CD4-positive, alpha-beta T cell treated with Interleukin-4 for 4 hours (primary cell): ENCODE measurements at regions not wholly inside any gene's neighbourhood (a gene's known extent, or its start where the extent isn't known, plus 50 kb on each side); places are given as distances from the start of the nearest gene placed in this dataset.

Experiments used
- DNase-seq: peaks from one replicate; pipeline ENCODE4 v3.0.0-alpha.2; 2020

DNA sequence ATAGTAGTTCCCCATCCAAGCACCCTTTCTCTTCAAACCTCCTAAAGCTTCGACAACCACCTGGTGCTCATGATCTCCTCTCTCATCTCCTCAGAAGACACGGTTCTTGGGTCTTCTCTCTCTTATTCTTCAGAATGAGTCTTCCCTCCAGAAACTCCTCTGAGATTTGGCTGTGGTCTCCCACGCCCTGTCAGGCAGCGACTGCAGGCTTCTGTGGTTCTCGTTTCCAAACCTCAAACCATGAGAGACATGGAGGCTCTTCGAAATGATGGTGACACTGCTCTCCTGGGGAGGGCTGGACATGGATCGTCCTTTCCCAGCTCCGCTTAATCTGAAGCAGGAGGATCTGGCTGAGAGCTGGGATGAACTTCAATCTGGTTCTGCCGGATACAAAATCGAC is 78.6 kb upstream of the PITRM1 start:
- no peak for DNase-seq

GRCh38 chr10:3249307-3249889 is 76.8 kb upstream of the PITRM1 start:
- no peak for DNase-seq

- DNase-seq = no peak
These were observed 76.1 kb upstream of the PITRM1 start for GRCh38 chr10:3248526-3249306.

- no peak for DNase-seq
These were observed 72.8 kb upstream of the PITRM1 start for GRCh38 chr10:3245395-3245794.

- DNase-seq = no peak
These were observed 69.5 kb upstream of the PITRM1 start for GRCh38 chr10:3241967-3242650.

DNA sequence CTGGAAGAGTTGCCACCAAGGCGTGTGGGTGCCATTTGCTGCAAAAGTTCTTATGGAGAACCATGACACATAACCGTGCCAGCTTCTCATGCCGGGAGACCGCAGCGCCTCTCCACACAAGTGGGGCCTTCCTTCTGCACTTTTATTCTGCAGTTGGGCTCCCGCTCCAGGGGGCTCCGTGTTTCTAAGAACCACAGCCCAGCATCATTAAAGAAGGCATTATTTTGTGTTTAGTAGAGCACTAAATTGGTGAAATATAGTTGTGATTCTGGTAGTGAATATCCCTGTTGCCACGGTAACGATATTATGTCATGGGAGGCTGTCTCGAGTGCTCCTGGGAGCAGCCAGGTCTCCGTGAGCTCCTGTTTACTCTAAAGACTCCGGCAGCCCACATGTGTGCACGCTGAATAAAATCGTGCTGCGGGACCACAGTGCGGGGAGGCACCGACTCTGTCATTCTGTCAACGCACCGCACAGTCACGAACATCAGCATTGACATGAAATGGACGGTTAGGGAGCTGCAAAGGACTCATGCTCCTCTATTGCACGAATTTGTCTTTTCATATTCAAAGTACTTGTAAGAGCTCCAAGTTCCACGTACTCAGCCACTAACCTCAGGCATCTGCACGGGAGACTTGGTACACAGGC is 68.8 kb upstream of the PITRM1 start:
- DNase-seq = no peak

DNA sequence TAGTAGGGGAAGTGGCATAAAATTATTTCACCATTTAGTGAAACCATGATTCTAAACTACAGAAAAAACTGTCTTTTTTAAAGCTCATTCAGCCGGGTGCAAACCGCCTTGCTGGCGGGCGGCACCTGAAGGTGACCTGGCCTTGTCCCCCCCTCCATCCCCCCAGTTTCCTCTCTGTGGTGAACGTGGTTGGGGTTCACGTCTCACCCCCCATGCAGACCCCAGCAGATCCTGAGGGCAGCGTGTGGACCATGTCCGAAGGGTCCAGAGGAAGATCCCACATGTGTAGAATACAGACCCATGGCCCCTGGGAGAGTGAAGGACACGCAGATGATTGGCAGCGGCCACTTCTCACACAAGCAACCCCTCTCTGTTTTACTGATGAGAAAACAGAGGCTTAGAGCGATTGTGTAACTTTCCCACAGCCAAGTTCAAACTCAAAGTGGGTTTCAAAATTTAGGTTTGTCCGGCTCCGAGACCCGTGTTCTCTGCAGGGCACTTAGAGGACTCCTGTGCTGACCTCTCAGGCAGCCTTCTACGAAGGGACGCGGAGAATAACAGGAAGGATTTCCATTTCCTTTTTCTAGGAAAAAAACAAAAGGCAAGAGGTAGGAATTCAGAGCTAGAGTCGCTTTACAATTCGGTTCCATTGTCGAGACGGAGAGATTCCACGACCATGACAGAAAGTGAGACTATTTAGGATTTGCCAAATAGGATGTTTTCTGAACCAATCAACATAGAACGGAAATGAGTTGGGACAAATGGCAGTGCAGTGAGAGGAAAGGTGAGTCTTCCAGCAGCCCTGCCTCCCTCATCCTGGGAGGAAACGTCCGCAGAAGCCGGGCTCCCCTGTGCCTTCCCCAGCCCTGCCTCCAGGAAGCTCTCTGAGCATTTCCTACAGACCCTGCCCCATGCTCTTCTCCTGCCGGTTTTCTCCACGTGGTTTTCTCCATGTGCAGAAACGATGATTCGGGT is 67.6 kb upstream of the PITRM1 start:
- DNase-seq = no peak

GRCh38 chr10:3239066-3239919 is 66.7 kb upstream of the PITRM1 start:
- DNase-seq = peak; percentile 69

GRCh38 chr10:3238115-3238871 is 65.7 kb upstream of the PITRM1 start:
- no peak for DNase-seq

DNA sequence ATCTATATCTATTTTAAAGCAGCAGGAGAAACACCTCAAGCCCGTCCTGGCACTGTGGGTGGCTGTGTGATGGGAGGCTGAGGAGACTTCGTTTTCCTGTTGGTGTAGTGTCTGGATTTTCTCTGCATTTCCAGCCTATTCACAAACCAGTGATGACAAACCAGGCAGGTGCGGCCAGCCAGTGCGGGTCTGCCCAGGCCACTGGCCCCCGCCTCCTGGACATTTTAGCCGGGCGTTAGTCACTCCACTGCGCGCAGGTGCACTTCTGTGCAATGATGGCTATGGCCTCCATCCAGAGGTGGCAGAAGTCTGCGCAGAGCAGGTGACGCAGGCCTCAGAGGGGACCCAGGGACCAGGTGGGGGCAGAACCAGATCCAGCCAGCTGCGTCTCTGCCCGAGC is 64.9 kb upstream of the PITRM1 start:
- no peak for DNase-seq

- no peak for DNase-seq
These were observed 64.2 kb upstream of the PITRM1 start for GRCh38 chr10:3236644-3237404.

DNA sequence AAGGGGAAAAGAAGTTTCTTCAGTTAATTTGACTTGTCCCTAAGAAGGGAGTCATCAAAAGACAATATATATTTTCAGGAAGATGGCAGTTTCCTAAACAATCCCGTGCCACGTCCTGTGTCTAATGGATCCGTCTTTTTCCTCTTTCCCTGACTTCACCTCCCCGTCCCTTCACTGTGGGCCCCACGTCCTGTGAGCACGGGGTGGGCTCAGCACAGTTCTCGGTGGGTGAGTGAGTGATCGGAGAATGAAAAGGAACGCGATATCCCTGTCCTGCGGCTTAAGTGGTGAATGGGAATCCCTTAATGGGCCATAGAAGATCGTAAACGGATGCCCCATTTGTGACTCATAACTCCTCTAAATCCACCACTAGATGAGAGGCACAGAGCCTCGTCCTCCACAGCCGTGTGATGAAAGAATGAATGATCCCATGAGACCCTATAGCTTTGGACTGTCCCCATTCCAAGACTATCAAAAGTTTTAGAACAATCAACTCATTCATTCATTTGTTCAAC is 63.5 kb upstream of the PITRM1 start:
- no peak for DNase-seq

- no peak for DNase-seq
These were observed 62.8 kb upstream of the PITRM1 start for GRCh38 chr10:3235395-3235794.

- DNase-seq = no peak
These were observed 61.0 kb upstream of the PITRM1 start for GRCh38 chr10:3233486-3233990.

DNA sequence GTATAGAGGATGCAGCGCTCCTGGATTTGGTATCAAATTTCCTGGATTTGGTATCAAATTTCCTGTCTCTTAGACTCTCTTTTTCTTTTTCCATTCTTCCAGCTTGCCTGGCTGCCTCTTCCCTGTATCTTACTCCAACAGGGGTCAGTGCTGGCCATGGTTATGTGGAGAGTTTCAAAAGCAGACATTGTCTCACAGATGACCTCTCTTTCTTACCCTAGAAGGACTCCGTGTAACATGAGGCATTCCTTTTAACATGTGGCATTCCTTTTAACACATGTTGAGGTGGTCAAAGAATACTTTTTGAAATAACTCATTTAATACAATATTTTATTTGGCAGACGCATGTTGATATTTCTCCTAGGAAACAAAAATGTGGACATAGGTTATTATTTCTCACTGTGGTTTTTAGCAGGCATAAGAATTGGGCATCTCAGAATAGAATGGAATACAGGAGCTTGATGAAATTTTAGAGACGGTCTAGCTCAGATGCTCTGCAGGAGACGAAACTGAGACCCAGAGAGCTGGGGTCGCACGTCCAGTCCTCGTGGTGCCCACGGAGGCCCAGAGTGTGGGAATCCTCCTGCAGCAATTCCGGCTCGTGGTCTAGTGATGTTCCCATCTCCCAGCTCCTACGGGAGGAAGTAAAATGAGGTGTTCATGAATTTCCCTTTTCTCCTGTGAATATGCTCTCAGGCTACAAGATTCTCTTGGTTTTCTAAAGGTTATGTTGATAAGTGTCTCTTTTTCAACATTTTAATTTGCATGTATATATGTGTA is 59.6 kb upstream of the PITRM1 start:
- DNase-seq = no peak

- no peak for DNase-seq
These were observed 57.2 kb upstream of the PITRM1 start for GRCh38 chr10:3229815-3230214.

GRCh38 chr10:3228629-3228945 is 56.0 kb upstream of the PITRM1 start:
- DNase-seq = no peak

- no peak for DNase-seq
These were observed 54.6 kb upstream of the PITRM1 start for GRCh38 chr10:3226960-3227744.
